Middle frontal gyrus (tissue), 1 donor: ENCODE measurements at regions not wholly inside any gene's neighbourhood (a gene's known extent, or its start where the extent isn't known, plus 50 kb on each side); places are given as distances from the start of the nearest gene placed in this dataset.
"Not testable (repeated sequence)": the region's sequence is repeated elsewhere in the genome, so short reads cannot be mapped to it uniquely, and the experiment has no call there.

Source experiments
- DNase-seq: peaks from one replicate; pipeline ENCODE4 v3.0.0-alpha.2; 2015; ENCODE audit warnings: low spot score; ENCODE audit errors: extremely low spot score

DNA sequence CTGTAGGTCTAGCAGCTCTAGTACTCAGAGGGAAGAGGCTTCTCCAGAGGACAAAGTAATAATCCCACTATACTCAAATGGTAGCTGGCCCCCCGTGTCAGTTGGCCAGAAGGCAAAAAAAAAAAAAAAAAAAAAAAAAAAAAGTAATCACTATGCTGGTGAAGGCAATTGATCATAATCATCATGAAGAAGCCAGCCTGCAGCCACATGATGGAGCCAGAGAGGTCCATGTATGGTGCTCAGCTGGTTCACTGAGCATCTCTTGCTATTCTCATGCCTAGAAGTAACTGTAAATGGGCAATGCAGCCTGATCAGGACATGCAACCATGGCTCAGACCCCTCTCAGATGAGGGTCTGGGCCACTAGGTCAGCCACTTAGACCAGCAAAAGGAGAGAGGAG, 378.8 kb downstream of the MED13L start:
- no peak for DNase-seq

DNA sequence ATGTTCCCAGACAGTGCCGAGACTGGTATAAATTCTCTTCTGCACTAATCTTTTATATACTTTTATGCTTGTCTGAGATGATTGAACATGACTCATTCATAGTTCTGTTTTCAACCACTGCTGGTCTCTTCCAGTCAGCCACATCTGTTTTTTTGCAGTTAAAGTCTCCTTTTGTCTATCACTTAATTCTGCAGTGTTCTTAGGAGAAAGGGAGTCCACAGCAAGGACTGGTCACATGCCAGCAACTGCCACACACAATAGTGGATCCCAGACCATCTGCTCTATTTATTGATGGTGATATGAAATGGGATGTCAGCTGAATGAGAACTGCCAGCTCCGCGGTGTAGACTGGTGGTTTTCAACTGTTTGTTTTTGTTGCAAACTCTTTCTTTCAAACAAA, 379.8 kb downstream of the MED13L start:
- DNase-seq, result no peak

DNA sequence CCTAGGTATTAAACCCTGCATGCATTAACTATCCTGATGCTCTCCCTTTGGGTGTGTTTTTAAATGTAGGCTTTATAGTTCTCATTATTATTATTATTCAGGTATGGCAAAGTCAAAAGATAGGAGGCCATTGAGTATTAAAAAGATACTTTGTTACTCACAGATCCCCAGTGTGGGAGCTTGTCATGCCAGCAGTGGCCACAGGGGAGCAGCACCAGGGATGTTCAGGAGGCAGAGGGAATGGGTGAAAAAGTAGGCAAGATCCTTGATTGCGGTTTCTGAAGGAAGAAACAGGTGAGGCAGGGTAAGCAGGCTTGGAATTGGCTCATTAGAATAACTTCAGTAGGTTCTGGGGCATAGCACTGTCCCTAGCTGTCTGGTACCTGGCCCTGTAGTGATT, 382.2 kb downstream of the MED13L start:
- DNase-seq, result no peak

DNA sequence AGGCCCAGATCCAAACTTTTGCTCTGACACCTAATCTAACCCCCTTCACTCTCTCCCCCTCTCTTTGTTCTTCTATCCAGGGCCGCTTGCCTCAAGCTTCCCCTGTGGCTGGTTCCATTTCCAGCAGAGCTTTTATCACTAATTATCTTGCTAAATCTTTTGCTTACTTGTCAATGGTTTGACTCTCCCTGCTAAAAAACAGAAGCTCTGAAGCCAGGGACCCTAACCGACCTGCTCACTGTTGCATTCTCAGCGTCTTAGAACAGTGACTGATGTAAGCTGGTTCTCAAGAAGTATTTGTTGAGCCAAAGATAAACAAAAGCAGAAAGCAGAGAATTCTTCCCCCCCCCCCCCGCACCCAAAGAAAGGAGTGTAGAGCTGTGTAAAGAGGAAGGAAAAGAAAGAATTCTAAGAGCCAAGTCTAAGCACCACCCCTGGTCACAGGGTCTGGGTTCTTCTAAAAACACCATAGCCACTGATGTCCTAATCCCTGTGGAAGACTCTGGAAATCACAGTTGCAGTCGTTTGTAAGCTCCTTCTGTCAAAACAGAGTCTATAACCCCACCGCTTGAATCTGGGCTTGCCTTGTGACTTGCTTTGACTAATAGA, 385.8 kb downstream of the MED13L start:
- no peak for DNase-seq

DNA sequence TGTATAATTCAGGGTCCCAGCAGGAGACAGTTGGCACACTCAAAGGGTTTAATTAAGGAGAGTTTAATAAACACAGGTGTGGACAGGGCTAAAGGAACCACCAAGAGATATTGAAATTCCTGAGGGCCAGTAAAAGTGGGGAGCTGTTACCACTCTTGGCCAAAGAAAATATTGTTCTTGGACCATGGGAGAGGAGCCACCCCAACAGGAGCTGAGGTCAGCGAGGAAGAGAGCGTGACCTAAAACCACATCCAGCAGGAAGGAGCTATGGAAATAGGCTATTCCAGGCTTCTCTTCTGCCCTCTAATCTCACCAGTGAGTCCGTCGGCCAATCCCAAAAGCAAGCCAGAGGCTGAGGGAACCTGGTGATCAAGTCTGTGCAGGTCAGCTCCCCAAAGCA, 390.8 kb downstream of the MED13L start:
- DNase-seq, result no peak

DNA sequence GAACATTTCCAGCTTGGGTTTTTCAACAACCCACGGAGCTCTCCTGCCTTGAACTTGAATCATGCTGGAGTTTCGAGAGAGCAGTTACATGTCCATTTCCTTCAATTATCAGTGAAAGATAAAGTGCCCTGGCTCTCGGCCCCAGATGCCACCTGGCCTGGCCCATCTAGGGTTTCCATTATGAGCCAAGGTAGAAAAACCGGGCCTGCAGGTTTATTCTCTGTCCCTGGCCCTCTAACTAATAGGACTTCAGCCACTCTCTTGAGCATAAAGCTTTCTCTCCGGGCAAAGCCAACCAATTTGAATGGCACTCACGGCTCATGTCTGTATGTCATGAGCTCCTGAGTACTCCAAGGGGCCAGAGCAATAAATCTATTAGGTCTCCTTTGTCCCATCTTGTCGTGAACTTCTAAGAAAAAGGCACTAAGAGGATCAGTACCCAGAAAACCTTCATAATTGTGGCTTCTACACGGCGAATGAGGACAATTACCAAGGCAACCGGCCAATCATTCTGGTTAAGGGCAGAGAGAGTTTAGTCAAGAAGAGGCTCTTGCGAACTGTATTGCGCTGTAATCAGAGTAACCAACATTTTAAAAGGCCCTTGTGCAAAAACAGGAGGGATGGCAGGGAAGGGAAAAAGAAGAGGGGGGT, 392.3 kb downstream of the MED13L start:
- DNase-seq, result no peak

DNA sequence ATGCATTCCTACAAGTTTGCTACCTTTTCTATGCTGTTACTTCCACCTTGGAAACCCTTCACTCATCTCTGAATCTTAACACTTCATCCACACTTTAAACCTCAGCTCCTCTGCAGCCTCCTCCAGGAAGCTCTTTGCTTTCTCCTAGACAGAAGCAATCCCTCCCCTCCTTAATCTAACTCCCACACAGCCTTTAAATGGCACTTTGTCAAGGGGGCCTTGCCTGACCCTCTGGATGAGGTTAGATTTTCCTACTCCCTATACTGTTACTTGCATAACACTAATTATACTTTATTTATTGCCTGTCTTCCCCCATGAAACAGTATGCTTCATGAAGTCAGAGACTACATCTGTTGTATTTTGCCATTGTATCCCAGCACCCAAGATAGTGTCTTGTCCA, 394.6 kb downstream of the MED13L start:
- DNase-seq, result no peak

DNA sequence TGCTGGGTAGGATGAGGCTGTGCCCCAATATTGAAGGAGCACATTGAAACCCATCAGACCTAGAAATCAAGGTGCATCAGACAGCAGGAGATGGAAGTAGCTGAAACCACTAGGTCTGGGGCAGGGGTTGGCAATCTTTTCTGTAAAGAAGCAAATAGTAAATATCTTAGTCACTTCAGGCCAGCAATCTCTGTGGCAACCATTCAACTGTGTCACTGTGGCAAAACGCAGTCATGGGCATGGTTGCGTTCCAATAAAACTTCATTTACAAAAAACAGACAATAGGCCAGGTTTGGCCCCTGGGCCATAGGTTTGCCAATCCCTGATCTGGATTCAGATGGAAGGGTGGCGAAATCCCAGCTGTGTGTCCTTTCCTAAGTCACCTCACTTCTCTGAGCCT, 397.3 kb downstream of the MED13L start:
- DNase-seq, result no peak

DNA sequence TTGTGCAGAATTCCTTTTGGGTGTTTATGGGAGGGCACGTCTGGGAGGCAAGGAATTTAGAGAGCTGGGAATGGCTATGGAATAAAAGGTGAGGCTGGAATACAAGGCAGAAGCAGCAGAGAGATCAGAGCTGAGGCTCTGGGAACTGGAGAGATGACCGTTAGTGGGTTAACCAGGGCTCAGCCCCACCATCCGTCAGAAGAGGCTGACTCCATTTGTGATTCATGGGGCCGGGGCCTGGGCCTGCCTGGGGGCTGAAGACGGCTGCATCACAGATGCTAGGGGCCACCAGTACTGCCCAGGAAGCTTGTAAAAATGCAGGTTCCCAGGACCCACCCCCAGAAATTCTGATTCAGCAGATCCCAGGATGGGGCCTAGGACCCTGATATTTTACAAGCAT, 398.1 kb downstream of the MED13L start:
- DNase-seq, result no peak

DNA sequence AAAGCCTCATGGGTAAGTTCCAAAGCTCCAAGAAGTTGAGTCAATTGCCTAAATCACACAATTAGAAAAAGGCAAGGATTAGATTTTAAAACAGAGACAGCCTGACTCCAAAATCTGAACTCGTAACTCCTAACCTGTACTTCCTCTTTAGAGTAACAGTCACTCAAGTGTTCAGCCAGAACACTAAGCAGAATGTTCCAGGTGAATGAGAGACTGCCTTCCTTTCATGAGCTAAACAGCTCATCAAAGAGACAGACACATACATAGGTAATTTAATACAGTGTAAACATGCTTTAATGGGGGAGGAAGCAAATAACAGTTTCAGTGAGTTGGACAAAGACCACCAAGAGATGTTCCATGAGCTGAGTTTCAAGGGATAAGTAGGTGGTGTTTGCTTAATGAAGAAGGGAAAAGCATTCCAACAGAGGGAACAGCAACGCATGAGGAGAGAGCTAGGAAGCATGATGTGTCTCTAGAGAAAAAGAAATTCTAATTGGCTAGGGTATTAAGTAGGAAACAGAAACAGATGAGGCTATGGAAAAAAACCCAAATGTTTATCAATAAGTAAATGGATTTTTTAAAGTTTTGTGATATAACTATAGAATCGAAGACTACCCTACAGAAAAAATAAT, 403.9 kb downstream of the MED13L start:
- no peak for DNase-seq

DNA sequence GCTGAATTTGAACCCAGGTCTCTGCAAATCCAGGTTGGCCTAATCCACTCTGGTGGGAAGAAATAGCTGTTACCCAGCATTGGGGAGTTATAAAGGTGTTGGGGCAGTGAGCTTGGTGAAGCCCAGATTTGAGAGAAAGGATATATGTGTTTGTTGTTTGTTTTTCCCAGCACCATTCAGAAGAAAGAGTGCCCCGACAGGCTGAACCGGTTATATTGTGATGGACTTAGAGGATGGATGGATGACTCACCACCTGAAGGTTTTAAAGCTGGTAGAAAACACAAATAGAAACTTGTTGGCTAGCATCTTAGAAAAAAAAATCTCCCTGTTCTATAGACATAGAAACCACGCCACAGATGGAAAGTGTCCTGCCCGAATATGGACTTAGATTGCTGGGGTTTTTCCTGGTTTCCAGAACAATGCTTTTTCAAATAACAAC, 404.6 kb downstream of the MED13L start:
- no peak for DNase-seq

DNA sequence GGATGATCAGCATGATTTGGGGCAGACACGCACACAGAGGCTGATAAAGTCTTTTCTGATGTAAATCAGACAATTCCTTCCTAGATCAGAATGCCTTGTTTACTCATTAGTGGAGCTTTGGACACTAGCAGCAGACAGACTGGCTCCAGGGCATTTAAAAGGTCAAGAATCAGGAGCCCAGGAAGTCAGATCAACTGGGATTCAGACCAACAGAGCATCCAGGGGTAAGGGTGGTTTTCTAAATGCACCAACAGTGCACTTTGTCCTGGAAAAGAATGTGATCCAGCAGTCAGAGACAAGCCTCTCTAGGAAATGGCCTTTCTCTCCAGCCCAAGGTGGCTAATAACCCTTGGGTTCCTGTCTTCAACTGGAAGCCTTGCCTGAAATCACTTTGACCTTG, 405.3 kb downstream of the MED13L start:
- no peak for DNase-seq

DNA sequence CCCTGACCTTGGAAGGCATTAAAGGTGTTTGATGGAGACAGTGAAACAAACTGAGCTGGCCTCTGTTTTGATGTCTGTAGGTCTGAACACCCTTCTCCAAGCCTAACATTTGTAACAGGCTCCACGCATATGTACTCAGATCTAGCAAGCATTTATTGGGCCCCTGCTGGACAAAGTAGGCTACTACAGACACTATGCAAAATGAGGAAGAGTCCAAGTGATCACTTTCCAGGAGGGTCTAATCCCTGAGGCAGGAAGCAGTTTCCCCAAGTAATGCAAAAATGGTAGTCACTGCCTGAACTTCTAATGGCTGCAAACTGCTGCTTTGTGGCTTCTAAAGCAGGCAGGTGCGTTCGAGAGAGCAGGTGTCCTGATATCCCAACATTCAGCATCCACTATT, 405.8 kb downstream of the MED13L start:
- no peak for DNase-seq

DNA sequence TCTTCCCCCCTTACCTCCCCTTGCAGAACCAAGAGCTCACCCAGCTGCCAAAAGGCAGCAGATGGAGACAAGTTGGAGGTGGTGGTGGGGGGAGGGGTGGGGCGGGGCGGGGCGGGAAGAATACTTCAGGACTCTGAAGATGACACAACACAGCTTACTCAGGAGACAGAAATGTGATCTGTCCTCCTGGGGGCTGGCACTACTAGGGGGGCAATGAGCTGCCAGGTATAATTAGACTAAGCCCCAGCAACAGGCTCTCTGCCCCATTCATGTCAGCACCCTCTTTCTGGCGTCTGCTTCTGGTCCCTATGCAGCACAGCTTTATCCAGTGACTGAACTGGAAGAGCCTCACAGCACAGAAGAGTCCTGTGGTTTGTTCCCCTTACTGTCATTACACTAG, 407.0 kb downstream of the MED13L start:
- no peak for DNase-seq

DNA sequence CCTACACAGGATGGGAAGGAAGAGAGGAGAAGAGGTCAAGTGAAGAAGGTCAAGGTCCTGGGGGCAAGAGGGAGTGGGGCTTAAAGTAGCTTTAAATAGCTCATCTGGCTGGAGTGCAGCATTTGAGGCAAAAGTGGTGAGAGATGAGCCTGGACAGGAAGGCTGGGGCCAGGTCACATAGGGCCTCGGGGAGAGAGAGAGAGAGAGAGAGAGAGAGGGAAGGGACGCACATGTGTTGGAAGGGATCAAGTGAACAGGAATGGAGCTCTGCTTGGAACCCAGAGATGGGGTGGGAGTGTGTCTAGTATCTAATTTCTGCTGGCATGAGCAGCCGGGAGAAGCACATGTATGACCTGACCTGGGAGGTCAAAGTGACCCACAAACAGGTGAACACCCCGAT, 407.5 kb downstream of the MED13L start:
- no peak for DNase-seq

DNA sequence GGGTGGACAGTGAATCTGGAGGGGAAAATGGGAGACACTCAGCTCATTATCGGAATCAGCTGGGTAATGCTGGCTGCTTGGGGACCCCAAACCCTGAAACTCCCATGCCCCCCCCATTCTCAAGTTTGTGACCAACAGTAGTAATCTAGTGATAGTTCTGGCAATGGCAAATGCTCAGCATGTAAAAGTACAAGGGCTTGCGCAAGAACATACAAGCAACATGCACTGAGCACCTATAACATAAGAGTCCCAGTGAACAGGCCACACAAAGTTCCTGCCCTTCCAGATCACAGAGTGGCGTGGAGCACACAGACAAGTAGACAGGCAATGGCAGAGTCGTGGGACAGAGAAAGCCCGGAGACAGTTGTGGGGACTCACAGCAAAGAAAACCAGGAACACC, 407.9 kb downstream of the MED13L start:
- DNase-seq, result no peak

DNA sequence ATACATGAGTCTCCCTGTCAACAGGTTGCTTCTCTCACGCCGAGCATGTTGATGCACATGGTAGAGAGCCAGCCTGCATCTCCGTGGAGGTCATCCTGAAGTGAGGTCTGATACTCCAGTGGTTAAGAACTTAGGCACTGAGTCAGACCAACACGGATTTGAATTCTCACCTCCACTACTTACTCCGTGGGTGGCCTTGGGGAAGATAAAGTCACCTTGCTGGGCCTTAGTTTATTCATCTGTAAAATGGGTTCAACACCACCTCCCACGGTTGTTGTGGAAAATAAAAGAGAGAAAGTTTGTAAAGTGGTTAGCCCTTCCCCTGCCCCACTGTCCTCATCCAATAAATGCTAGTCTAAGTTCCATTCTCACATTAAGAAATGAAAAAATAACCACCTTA, 408.9 kb downstream of the MED13L start:
- no peak for DNase-seq

DNA sequence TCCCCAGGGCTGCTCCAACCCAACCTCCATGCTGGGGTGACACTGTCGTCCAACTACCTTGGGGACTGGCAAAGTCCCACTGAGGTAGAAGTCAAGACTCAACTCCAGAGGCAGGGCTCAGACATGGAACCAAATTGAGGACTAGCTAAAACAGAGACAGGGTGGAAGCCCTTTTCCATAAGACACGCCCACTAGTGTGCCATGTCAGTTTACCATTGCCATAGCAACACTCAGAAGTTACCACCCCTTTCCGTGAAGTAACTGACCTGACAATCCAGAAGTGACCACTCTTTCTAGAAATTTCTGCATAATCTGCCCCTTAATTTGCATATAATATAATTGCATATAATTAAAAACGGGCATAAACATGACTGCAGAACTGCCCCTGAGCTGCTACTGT, 409.6 kb downstream of the MED13L start:
- no peak for DNase-seq

DNA sequence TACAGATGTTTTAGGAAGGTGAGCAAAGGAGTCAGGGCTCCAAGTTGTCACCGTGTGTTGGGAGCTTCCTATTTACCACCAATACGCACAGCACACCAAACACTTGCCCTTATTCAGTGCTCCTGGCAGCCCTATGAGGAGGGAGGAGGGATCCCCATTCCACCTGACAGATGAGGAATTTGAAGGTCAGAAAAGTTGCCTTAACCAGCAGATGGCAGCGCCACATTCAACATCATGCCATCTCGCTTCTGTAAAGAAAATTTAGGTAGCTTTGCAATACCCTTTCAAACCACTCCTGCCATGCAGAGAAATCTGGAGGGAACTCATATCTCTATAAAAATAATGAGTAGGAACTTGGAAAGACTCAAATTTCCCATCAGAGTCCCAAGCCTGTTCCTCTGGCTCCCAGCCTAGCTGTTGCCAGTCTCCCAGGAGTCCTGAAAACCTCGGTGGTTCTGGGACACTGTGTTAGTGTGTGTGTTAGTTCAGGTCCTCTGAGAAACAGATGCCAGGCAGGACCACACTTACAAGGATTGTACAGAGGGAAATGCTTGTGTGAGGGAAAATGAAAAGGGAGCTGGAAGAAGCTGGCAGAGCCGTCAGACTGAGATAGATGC, 410.5 kb downstream of the MED13L start:
- DNase-seq, result no peak

DNA sequence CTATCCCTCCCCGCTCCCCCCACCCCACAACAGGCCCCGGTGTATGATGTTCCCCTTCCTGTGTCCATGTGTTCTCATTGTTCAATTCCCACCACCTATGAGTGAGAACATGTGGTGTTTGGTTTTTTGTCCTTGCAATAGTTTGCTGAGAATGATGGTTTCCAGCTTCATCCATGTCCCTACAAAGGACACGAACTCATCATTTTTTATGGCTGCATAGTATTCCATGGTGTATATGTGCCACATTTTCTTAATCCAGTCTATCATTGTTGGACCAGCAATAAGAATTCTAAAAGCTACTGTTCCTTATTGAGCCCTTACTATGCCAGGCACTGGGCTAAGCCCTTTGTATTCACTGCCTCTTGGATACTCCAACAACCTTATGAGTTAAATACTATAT, 411.2 kb downstream of the MED13L start:
- DNase-seq, result not testable (repeated sequence)

DNA sequence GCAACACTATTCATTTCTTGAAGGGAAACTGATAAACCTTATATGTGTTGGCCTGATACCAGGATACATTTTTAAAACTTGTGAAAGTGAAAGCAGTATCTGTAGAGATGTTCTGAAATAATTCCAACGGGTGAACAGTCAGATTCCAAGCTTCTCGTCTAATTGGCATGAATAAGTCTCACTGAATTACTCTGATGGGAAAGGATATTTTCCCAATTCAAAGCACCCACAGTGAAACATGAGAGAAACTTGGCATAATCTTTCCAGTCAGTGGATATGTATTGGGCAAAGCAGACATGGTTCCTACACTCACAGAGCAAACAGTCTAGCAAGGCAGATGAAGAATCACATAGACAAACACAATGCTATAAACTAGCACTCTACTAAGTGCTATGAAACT, 413.1 kb downstream of the MED13L start:
- no peak for DNase-seq

DNA sequence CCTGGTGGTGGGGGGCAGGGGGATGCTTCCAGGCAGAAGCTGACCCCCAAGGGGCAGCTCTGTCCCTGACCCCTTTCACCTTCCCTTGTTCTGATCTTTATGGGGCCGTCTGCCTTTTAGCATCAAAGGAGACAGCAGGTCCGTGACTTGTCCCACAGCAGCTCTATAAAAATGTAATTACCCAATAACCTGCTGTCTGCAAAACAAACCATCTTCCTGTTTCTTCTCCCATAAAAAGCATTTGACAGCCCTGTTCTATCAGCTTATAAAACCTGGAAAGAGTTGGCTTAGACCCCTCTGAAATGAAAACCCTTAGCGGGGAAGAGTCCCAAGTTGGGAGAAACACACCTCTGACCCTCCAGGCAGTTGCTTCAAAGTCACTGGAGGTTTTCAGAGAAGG, 416.9 kb downstream of the MED13L start:
- no peak for DNase-seq

DNA sequence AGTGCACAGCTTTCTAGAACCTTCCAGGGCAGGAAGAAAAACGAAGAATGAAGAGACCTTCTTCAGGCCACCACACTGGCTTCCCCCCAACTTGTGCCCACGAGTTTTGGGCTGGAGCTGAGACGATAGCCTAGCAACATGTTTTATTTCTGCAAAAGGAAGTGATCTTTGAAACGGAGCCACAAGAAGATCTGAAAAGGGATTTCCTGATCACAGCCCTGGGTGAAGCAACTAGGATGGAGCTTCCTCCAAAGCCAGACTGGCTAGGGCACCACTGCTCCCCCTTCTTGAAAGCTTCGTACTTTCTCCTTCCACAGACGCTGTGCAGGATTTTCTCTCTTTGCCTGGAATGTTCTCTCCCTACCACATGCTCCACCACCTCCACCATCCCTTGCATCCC, 418.3 kb downstream of the MED13L start:
- DNase-seq, result no peak
